Prostate gland (tissue), 2 donors: ENCODE measurements at regions not wholly inside any gene's neighbourhood (a gene's known extent, or its start where the extent isn't known, plus 50 kb on each side); places are given as distances from the start of the nearest gene placed in this dataset.

Experiments used
- CTCF ChIP-seq, 4 experiments: fragments of 200-600 bp in 2 of 4; fragments of 450-650 bp in 2 of 4; sonication (generic) in 2 of 4; IDR thresholded peaks; 1 replicate in 3 of 4; 2 replicates in 1 of 4; pipeline ENCODE4 v1.5.1; 2016 to 2019; ENCODE audit warnings: antibody characterized with exemption in 4 of 4, mild to moderate bottlenecking in 2 of 4, moderate library complexity in 2 of 4
- POLR2A ChIP-seq: fragments of 450-650 bp; IDR thresholded peaks from one replicate; pipeline ENCODE4 v1.6.1; 2016; ENCODE audit warnings: antibody characterized with exemption, mild to moderate bottlenecking
- POLR2AphosphoS5 ChIP-seq: sonication (generic); formaldehyde crosslinking; IDR thresholded peaks from one replicate; pipeline ENCODE4 v1.6.1; 2017; ENCODE audit warnings: antibody characterized with exemption

DNA sequence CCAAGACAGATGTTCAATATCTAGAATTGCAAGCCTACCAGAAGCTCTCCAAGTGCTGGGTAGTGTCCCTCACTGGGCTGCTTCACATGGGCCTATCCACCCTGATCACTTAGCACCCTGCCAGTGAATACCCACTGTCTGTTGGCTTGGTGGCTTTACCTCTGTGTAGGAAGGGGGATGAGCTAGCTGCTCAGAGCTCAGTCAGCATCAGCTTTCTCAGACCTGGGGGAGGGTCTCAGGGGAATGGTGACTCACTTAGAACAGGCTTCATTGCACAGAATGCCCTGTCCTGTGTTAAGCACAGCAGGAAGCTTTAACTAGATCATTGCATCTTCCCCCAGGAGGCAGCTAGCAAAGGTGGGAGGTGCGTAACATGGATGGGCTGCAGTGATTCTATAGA is 209.8 kb downstream of the PDCD6IP start:
- TF ChIP-seq CTCF (IDR thresholded peaks at IDR 0.05) (no peak), POLR2A (no peak), POLR2AphosphoS5 (no peak)
